Prostate gland (tissue), 2 donors: ENCODE measurements at regions not wholly inside any gene's neighbourhood (a gene's known extent, or its start where the extent isn't known, plus 50 kb on each side); places are given as distances from the start of the nearest gene placed in this dataset.

Experiments used
- DNase-seq: peaks from one replicate; pipeline ENCODE4 v3.0.0-alpha.2; 2019; ENCODE audit warnings: low spot score
- H3K27ac ChIP-seq, 2 donors: fragments of 200-600 bp; sonication (generic); 2 replicates each; pipeline ENCODE4 v1.5.1; 2017 to 2019
- H3K27me3 ChIP-seq: fragments of 200-600 bp; sonication (generic); replicated peaks from 2 replicates; pipeline ENCODE4 v1.5.1; 2019; ENCODE audit not compliant: insufficient read depth
- H3K36me3 ChIP-seq, 2 donors: fragments of 200-600 bp; sonication (generic); 1 replicate in 1 of 2; 2 replicates in 1 of 2; pipeline versions ENCODE4 v1.5.1 to v1.8.1; 2017 to 2019
- H3K4me1 ChIP-seq: fragments of 200-600 bp; sonication (generic); replicated peaks from 2 replicates; pipeline ENCODE4 v1.5.1; 2019
- H3K4me3 ChIP-seq, 2 donors: fragments of 200-600 bp; sonication (generic); 2 replicates each; pipeline ENCODE4 v1.5.1; 2017 to 2019
- H3K9me3 ChIP-seq: fragments of 200-600 bp; sonication (generic); 2 replicates; pipeline ENCODE4 v1.5.1; 2017
- POLR2A ChIP-seq: fragments of 450-650 bp; IDR thresholded peaks from one replicate; pipeline ENCODE4 v1.6.1; 2016; ENCODE audit warnings: antibody characterized with exemption, mild to moderate bottlenecking
- POLR2AphosphoS5 ChIP-seq: sonication (generic); formaldehyde crosslinking; IDR thresholded peaks from one replicate; pipeline ENCODE4 v1.6.1; 2017; ENCODE audit warnings: antibody characterized with exemption
- WGBS: methylation state at CpG from one replicate; pipeline ENCODE4 v1.1.5; 2018; 5-methylcytosine and 5-hydroxymethylcytosine counted together
- intact Hi-C: fragments of 100-400 bp; cut with DNase I; formaldehyde crosslinking; loops from one replicate; pipeline ENCODE4 v1.14.2; 2022
- TF ChIP-seq, protein P1 (sequence below), 4 experiments: fragments of 200-600 bp in 2 of 4; fragments of 450-650 bp in 2 of 4; sonication (generic) in 2 of 4; IDR thresholded peaks; 1 replicate in 3 of 4; 2 replicates in 1 of 4; pipeline ENCODE4 v1.5.1; 2016 to 2019; ENCODE audit warnings: antibody characterized with exemption in 4 of 4, mild to moderate bottlenecking in 2 of 4, moderate library complexity in 2 of 4

DNA sequence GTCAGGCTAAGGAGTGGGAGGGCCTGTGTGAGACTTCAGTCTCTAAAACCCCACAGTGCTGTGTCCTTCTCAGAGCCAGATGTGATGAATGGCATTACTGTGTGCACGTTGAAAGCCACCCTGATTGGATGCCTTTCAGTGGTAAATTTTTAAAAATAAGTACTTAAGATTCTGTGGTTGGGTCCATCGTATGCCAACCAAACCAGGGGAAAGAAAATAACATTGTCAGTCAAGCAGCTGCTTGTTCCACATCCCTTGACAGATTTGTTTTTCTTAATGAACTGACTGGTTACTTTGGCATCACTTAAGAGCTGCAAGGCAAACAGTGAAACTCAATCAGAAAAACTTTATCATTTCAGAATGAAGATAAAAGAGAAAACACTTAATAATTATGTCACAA lies 334.0 kb upstream of the NT5E start:
- Histone ChIP-seq H3K36me3 (no peaks in the 10 kb centered on the region), H3K4me3 (no peak overlapping the region), H3K9me3 (no peaks in the 10 kb centered on the region), H3K27ac (no peak overlapping the region), H3K27me3 (no peaks in the 10 kb centered on the region), H3K4me1 (no peaks in the 10 kb centered on the region)
- TF ChIP-seq, protein P1, sequence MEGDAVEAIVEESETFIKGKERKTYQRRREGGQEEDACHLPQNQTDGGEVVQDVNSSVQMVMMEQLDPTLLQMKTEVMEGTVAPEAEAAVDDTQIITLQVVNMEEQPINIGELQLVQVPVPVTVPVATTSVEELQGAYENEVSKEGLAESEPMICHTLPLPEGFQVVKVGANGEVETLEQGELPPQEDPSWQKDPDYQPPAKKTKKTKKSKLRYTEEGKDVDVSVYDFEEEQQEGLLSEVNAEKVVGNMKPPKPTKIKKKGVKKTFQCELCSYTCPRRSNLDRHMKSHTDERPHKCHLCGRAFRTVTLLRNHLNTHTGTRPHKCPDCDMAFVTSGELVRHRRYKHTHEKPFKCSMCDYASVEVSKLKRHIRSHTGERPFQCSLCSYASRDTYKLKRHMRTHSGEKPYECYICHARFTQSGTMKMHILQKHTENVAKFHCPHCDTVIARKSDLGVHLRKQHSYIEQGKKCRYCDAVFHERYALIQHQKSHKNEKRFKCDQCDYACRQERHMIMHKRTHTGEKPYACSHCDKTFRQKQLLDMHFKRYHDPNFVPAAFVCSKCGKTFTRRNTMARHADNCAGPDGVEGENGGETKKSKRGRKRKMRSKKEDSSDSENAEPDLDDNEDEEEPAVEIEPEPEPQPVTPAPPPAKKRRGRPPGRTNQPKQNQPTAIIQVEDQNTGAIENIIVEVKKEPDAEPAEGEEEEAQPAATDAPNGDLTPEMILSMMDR (IDR thresholded peaks at IDR 0.05) = no peak
- TF ChIP-seq POLR2A (no peak), POLR2AphosphoS5 (no peak)
- DNase-seq = no peak
- intact Hi-C loops = no loop called here
- 53% methylated on average over 2 of the region's 2 CpGs for WGBS

DNA sequence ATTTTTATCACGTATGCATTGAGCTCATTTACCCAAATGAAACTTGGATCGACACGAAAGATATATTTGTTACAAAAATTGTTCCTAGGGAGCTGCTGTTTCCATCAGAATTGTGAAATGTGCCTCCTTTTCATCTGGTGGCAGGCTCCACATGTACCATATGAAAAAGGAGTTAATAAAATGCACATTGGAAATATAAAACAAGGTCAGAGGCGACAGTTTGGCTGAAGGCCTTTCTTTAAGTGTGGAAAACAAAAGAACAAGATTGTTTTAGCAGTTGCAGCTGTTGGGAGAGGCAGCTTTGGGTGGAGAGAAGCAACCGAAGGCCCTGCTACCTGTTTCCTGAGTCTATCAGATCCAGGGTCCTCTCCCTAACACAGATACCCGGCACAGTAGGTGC lies 334.5 kb upstream of the NT5E start:
- TF ChIP-seq, protein P1 (IDR thresholded peaks at IDR 0.05) = no peak
- TF ChIP-seq POLR2AphosphoS5 (no peak), POLR2A (no peak)
- intact Hi-C loops = no loop called here
- H3K36me3 ChIP-seq = no peaks in the 10 kb centered on the region
- no peak for DNase-seq
- WGBS = 73% methylated on average over 6 of the region's 6 CpGs
- no peaks in the 10 kb centered on the region for H3K27me3 ChIP-seq
- H3K27ac ChIP-seq = no peak overlapping the region
- H3K9me3 ChIP-seq = no peaks in the 10 kb centered on the region
- H3K4me3 ChIP-seq = no peak overlapping the region
- H3K4me1 ChIP-seq = no peaks in the 10 kb centered on the region

DNA sequence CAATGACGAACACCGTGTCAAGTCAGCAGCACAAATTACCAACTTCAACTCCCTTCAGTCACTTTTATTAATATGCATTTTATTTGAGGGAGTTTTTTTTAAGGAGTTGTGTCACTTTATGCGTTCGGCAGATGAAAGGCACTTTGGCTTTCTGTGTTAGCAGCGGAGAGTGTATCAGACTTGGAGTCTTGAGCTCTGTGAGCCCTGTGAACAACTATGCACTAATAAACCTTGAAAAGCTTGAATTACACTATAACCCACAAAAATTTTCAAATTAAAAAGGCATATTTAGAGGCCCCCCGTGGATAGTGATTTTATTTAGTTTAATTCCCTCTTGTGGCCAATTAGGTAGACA lies 335.3 kb upstream of the NT5E start:
- no peak overlapping the region for H3K4me3 ChIP-seq
- H3K27ac ChIP-seq = no peak overlapping the region
- H3K4me1 ChIP-seq = no peaks in the 10 kb centered on the region
- WGBS = 57% methylated on average over 6 of the region's 6 CpGs
- no peaks in the 10 kb centered on the region for H3K9me3 ChIP-seq
- no peaks in the 10 kb centered on the region for H3K27me3 ChIP-seq
- TF ChIP-seq POLR2AphosphoS5 = no peak
- TF ChIP-seq, protein P1 (IDR thresholded peaks at IDR 0.05) = no peak
- TF ChIP-seq POLR2A = no peak
- DNase-seq = no peak
- H3K36me3 ChIP-seq = no peaks in the 10 kb centered on the region
- intact Hi-C loops = no loop called here

DNA sequence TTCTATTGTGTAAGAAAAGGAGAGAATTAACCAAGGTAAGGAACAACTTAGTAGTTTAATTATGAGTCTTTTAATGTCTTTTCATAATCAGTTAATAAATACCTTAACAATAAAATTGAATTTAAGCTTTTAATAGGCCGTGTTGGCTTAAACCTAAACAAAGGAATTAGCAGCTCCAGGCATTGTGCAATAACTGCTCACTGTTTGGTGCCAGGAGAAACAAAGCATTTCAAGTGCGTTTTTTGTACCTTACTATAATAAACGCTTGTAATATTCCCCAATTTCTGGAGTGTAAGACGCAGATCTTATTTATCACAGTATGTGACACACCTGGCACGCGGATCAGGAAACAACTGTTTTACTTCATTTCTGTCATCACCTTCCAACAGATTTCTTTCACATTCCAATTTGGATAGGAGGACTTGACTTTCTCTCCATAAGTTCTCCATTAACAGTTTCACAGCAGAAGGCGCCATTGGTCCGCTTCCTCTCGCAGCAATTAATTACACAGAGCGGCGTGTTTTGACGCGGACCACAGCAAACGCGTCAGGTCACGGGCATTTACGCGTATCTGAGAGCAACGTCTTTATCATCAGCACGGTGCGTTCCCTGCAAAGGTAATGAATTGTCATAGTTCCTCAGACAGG lies 335.8 kb upstream of the NT5E start:
- DNase-seq = no peak
- no peaks in the 10 kb centered on the region for H3K9me3 ChIP-seq
- H3K4me3 ChIP-seq = no peak overlapping the region
- WGBS = 62% methylated on average over 21 of the region's 21 CpGs
- H3K36me3 ChIP-seq = no peaks in the 10 kb centered on the region
- H3K27me3 ChIP-seq = no peaks in the 10 kb centered on the region
- TF ChIP-seq, protein P1 (IDR thresholded peaks at IDR 0.05) = no peak
- no peak for TF ChIP-seq POLR2AphosphoS5
- no peak for TF ChIP-seq POLR2A
- no peak overlapping the region for H3K27ac ChIP-seq
- intact Hi-C loops = no loop called here
- no peaks in the 10 kb centered on the region for H3K4me1 ChIP-seq

DNA sequence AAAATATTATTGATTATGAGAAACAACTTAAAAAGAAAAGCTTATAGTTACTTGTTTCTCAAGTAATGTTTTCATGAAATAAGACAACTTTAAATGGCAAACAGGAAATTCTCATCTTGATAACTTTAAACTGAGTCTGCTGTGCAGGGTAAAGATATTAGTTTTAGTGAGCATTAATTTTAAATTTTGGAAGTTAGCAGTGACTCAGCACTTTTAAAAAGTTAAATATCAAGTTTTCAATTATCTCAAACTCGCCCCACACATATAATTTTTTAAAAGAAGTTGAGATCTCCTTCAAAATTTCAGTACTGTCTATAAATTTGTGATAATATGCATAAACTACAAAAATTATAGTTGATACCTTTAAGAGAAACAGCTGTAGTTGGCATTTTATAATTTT lies 337.3 kb upstream of the NT5E start:
- H3K4me3 ChIP-seq = no peak overlapping the region
- TF ChIP-seq POLR2A (no peak), POLR2AphosphoS5 (no peak)
- TF ChIP-seq, protein P1 (IDR thresholded peaks at IDR 0.05) = no peak
- no peaks in the 10 kb centered on the region for H3K27me3 ChIP-seq
- no peaks in the 10 kb centered on the region for H3K4me1 ChIP-seq
- 97% methylated on average over 1 of the region's 1 CpG for WGBS
- no peak for DNase-seq
- no peaks in the 10 kb centered on the region for H3K9me3 ChIP-seq
- no peak overlapping the region for H3K27ac ChIP-seq
- intact Hi-C loops = no loop called here
- no peaks in the 10 kb centered on the region for H3K36me3 ChIP-seq
